ES-I3 (cell line): ENCODE measurements at regions not wholly inside any gene's neighbourhood (a gene's known extent, or its start where the extent isn't known, plus 50 kb on each side); places are given as distances from the start of the nearest gene placed in this dataset.
"Not testable (repeated sequence)": the region's sequence is repeated elsewhere in the genome, so short reads cannot be mapped to it uniquely, and the experiment has no call there.

Experiments used
- H3K36me3 ChIP-seq: 2 replicates; pipeline ENCODE4 v1.6.1; 2013; ENCODE audit warnings: mild to moderate bottlenecking, low read length, control low read depth, moderate library complexity; ENCODE audit not compliant: insufficient read depth
- H3K4me1 ChIP-seq: 2 replicates; pipeline ENCODE4 v1.6.1; 2013; ENCODE audit warnings: mild to moderate bottlenecking, control low read depth, low read length; ENCODE audit not compliant: insufficient read depth
- H3K9ac ChIP-seq: 2 replicates; pipeline ENCODE4 v1.6.1; 2013; ENCODE audit warnings: low read depth, mild to moderate bottlenecking, low read length, moderate library complexity
- H3K9me3 ChIP-seq: 2 replicates; pipeline ENCODE4 v1.6.1; 2013; ENCODE audit warnings: mild to moderate bottlenecking, low read length, moderate library complexity; ENCODE audit not compliant: control insufficient read depth, insufficient read depth

DNA sequence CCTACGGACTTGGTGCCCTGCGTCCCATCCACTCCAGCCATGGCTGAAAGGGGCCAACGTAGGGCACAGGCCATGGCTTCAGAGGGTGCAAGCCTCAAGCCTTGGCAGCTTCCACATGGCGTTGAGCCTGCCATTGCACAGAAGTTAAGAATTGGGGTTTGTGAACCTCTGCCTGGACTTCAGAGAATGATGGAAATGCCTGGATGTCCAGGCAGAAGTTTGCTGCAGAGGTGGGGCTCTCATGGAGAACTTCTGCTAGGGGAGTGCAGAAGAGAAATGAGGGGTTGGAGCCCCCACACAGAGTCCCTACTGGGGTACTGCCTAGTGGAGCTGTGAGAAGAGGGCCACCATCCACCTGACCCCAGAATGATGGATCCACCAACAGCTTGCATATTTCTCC lies 462.9 kb upstream of the PCDH20 start:
- not testable (repeated sequence) for H3K4me1 ChIP-seq, H3K9ac ChIP-seq, H3K9me3 ChIP-seq, H3K36me3 ChIP-seq

DNA sequence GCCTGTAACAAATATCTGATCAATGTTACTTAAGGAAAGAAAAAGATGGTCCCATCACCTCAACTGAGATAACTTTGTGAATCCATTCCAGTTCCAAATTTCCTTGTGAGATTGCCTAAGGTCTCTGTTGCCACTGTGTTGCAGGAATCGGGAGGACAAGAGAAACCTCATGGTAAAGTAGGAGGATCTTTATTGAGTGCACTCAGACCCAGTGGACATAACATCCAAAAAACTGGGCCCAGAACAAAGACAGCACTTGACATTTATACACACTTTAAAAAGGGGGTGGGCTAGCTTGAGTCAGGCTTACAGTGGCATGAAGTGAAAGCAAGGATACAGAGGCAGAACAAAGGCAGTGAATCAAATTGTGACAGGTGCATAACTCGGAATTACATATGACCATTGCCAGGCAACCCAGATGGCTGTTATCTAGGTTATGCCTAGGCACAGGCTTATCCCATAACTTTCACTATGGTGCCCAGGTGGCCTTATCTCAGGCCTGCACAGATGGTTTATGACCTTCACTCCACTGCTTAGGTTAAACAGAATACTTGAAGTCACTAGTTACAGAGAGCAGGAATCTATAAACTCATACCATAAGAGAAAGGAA lies 459.4 kb upstream of the PCDH20 start:
- H3K9ac ChIP-seq: no peak overlapping the region
- H3K4me1 ChIP-seq: no peaks in the 10 kb centered on the region
- H3K9me3 ChIP-seq: peaks cover 4% of the 10 kb centered on the region; the same call in 1 of the 2 replicates
- H3K36me3 ChIP-seq: no peaks in the 10 kb centered on the region

DNA sequence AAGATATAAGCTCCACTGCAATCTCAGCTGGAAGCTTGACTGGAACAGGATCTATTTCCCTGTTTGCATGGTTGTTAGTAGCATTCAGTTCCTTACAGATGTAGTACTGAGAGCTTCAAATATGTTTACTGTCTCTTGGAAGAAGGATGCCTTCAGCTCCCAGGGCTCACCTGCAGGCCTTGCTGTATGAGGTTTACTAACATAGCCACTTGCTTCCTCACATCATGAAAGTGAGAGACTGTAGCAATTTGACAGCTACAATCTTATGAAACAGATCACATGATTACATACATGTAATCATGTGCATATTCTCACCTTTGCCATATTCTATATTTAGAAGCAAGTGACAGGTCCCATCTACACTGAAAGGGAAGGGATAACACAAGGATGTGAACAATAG lies 458.1 kb upstream of the PCDH20 start:
- no peak overlapping the region for H3K9ac ChIP-seq
- no peaks in the 10 kb centered on the region for H3K36me3 ChIP-seq
- no peaks in the 10 kb centered on the region for H3K4me1 ChIP-seq
- H3K9me3 ChIP-seq: peaks cover 4% of the 10 kb centered on the region; the same call in 1 of the 2 replicates

DNA sequence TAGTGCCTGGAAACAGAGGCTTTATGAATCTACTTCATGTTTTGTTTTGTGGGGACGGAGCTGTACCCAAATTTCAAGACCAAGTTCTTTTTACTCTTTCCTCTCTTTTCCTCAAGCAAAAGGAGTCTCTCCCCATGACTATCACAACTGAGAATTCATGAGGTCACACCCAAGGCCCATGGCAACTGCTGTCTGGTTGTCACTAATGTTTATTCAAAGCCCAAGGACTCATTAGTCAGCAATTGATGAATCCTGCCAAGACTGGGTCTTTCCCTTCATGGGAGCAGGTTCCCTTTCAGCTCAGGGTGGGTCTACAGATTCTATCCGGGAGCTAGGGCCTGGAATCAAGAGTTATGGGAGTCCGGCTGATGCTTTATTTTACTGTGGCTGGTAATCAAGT lies 441.5 kb upstream of the PCDH20 start:
- no peaks in the 10 kb centered on the region; the same call in 1 of the 2 replicates for H3K9me3 ChIP-seq
- H3K36me3 ChIP-seq: no peaks in the 10 kb centered on the region
- no peak overlapping the region for H3K9ac ChIP-seq

DNA sequence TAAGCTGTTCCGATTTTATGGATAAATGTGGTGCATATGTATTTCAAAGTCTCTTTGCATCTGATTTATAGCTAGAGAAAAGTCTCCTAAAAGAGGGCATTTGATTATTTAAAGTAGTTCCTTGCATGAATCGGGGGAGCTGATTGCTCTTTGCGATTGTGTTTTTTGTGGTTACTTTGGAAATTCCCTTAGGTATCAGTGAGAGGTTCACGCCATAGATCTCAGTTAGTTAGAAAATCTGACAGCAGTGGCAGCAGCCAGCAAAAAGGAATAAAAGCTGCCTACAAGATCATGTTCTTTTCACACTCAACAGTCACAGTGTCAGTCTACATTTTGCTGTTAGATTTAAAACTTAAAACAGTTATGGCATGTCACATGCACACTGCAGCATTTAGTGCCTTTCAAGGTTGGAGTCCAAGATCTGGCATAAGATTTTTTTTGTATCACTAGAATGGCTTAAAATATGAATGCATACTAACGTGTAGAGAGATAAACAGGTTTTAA lies 436.5 kb upstream of the PCDH20 start:
- no peak overlapping the region for H3K9ac ChIP-seq
- H3K9me3 ChIP-seq: no peaks in the 10 kb centered on the region
- H3K36me3 ChIP-seq: no peaks in the 10 kb centered on the region

More for the DNA sequence above, 441.5 kb upstream of the PCDH20 start:
- no peaks in the 10 kb centered on the region for H3K4me1 ChIP-seq

DNA sequence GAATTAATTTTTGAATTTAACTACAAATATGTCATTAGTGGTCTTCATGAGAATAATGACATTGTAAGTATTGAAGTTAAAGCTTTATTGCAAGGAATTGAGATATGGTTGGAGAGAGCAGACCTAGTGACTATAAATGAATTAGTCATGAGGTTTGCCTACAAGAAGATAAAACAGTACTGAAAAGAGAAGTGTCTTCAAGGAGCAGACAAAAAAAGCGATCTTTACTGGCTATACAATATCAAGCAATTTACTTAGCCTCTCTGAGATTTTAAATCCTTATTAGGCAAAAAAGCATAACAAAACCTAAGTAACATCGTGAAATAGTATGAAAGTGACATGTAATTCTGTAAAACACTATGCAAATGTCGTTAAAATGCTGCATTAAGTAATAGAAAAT lies 435.1 kb upstream of the PCDH20 start:
- H3K9me3 ChIP-seq: no peaks in the 10 kb centered on the region
- no peaks in the 10 kb centered on the region for H3K36me3 ChIP-seq
- H3K4me1 ChIP-seq: no peaks in the 10 kb centered on the region
- H3K9ac ChIP-seq: no peak overlapping the region

More for the DNA sequence above, 436.5 kb upstream of the PCDH20 start:
- H3K4me1 ChIP-seq: no peaks in the 10 kb centered on the region

DNA sequence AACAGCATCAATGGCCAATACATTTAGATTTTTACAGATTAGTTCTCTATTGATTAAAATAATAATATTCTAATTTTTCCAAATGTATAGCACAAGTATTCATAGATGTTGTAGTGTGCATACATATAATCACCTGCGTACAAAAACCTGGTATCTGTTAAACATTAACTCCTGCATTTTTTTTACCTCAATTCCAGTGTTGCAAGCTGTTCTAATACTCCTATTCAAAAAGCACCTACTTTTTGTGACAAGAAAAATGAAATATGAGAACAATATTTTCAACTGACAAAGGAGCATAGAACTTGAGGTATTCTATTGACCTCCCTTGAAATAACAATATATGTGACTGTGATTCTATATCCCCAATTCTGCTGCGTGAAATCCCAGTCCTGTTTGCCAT lies 422.9 kb upstream of the PCDH20 start:
- H3K4me1 ChIP-seq: no peaks in the 10 kb centered on the region
- no peaks in the 10 kb centered on the region for H3K36me3 ChIP-seq
- no peaks in the 10 kb centered on the region for H3K9me3 ChIP-seq
- H3K9ac ChIP-seq: no peak overlapping the region

DNA sequence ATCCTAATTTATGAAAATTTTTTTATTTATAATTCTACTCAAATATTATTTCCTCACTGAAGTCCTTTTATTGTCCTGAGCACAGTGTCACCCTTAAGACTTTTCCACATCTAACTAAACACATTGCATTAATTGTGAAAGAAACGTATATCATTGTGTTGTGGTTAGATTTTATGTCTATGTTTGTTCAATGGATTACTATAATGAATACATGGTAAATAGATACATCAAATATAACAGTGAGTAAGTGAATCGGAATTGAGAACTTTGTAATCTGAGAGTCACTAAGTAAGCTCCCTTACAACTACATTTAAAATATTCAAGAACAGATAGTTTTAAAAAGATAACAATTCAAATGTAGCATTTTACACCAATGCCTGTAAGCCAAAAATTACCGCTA lies 417.6 kb upstream of the PCDH20 start:
- Histone ChIP-seq H3K9me3 (no peaks in the 10 kb centered on the region), H3K36me3 (no peaks in the 10 kb centered on the region)

DNA sequence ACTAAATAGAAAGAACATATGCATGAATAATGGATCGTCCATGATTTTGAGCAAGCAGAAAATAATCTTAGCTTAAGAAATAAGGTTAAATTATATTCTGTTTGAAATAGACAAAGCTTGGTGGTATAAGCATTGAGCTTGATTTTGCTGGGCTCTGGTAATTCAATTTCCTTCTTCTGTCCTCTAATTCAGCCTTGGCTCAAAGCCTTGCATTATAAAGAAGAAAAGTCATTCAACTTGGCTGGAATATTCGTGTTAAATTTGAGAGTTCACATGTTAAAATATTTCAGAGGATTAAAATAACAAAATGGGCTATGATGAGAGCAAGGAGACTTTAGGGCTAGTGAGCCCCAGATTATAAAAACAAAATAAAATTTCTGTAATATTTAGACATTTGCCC lies 415.4 kb upstream of the PCDH20 start:
- H3K36me3 ChIP-seq: no peaks in the 10 kb centered on the region

More for the DNA sequence above, 417.6 kb upstream of the PCDH20 start:
- no peak overlapping the region for H3K9ac ChIP-seq
- no peaks in the 10 kb centered on the region for H3K4me1 ChIP-seq

DNA sequence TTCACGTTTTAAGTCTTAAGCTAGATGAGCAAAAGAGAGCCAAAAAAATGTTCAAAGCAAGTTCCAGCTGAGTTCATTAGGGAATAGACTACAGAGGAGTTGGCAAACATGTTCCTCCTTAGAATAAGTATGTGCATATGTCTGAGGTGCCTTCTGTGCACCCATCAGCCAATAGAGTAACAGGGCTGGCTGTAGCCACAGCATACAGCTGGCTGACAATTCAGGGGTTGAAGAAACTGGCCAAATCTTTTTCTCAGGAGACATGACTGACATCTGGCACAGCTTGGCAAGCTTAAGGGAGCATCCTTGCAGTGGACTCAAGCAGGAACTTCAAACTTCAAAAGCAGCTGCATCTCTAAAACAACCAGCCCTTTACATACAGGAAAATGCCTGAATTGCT lies 414.8 kb upstream of the PCDH20 start:
- H3K9ac ChIP-seq: no peak overlapping the region
- no peaks in the 10 kb centered on the region for H3K4me1 ChIP-seq
- H3K9me3 ChIP-seq: no peaks in the 10 kb centered on the region
- H3K36me3 ChIP-seq: no peaks in the 10 kb centered on the region

More for the DNA sequence above, 415.4 kb upstream of the PCDH20 start:
- no peak overlapping the region for H3K9ac ChIP-seq
- H3K4me1 ChIP-seq: no peaks in the 10 kb centered on the region
- no peaks in the 10 kb centered on the region for H3K9me3 ChIP-seq

DNA sequence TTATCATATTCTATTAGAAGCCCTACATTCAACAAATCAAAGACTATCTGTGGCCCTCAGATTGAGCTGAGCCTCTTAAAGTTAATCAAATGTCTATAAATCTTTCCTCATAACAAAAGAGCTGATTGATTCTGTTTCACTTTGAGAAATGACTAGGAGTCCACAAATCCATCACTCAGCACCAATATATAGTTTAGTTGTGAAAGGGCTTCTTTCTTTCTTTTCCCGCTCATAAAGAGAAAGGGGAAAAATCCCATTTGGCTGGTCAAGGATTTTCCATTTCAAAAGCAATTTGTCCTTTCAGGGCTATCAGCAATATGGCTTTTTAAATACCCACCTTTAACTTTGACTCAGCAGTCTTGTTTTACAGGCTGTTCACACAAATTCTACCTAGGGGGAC lies 408.5 kb upstream of the PCDH20 start:
- no peaks in the 10 kb centered on the region for H3K9me3 ChIP-seq
- H3K36me3 ChIP-seq: no peaks in the 10 kb centered on the region
- no peak overlapping the region for H3K9ac ChIP-seq
- no peaks in the 10 kb centered on the region for H3K4me1 ChIP-seq

DNA sequence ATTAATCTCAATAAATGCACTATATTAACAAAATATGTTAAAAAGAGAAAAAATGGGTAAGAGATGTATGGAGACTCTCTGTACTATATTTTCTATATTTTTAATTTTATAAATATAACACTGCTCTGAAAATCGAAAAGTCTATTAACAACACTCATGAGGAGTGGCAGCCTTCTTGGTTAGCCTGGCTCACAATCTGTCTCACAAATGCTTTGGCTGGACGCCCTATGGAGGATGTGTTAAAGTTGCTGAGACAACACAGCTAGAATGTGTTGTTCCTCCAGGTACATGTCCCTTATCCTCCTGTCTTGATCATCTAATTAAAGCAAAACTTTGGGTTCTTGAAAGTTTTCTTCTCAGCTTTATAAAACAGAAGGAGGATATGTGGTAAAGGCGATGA lies 396.6 kb upstream of the PCDH20 start:
- H3K36me3 ChIP-seq: no peaks in the 10 kb centered on the region
- H3K9me3 ChIP-seq: no peaks in the 10 kb centered on the region
- no peak overlapping the region for H3K9ac ChIP-seq
- no peaks in the 10 kb centered on the region for H3K4me1 ChIP-seq

DNA sequence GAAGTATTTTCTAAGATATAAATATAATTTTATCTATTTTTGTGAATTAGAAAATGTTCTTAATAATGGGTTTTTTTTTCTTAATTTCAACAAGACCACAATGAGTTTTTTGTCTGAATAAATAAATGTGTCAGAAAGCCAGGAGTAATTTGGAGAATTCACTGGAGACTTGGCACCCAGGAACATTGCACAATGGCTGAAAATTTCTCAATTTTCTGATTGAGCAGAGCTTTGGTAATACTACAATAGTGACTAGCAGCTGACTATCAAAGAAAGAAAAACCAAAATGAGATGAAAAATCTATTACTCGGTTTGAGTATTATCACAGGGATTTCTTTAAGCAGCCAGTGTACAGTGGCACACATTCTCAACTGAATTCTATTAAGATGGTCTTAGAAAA lies 394.4 kb upstream of the PCDH20 start:
- Histone ChIP-seq H3K36me3 (no peaks in the 10 kb centered on the region), H3K9ac (no peak overlapping the region), H3K4me1 (no peaks in the 10 kb centered on the region), H3K9me3 (no peaks in the 10 kb centered on the region)

DNA sequence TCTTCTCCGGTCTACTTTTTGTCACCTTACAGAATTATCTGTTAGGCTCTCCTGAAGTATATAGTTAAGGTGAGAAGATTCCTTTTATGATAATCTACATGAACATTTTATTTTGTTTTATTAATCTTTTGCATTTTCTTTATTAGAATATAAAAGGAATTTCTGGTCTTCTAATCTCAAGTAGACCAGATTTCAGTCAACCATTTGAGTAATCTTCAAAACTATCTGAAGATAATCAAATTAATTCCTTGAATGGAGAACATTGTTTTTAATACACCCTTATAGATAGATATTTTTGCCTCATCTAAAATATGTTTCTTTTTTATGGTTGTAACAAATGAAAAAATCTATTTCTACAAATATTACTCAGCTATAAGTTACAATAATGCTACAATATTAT lies 381.7 kb upstream of the PCDH20 start:
- Histone ChIP-seq H3K9me3 (no peaks in the 10 kb centered on the region), H3K4me1 (no peaks in the 10 kb centered on the region), H3K9ac (no peak overlapping the region), H3K36me3 (no peaks in the 10 kb centered on the region)

DNA sequence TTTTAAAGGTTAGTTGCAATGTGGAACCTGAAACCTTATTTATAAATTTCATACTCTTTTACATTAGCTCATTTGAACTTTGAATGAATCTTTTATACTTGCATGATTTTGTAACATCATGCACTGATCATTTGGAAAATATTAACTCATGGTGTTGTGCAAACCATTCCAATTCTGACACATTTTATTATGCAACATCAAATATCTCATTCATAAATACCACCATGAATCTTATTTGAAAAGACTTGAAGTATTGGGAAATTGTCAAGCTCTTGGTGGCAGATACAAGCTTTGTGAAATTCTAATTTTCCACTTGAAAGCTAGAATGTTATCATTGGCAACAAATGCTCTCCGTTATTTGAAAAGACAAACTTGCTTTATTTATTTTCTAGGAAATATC lies 379.9 kb upstream of the PCDH20 start:
- H3K9me3 ChIP-seq: no peaks in the 10 kb centered on the region
- H3K9ac ChIP-seq: no peak overlapping the region
- no peaks in the 10 kb centered on the region for H3K4me1 ChIP-seq
- H3K36me3 ChIP-seq: no peaks in the 10 kb centered on the region
